ENCODE measurements at regions not wholly inside any gene's neighbourhood (a gene's known extent, or its start where the extent isn't known, plus 50 kb on each side); places are given as distances from the start of the nearest gene placed in this dataset.

DNA sequence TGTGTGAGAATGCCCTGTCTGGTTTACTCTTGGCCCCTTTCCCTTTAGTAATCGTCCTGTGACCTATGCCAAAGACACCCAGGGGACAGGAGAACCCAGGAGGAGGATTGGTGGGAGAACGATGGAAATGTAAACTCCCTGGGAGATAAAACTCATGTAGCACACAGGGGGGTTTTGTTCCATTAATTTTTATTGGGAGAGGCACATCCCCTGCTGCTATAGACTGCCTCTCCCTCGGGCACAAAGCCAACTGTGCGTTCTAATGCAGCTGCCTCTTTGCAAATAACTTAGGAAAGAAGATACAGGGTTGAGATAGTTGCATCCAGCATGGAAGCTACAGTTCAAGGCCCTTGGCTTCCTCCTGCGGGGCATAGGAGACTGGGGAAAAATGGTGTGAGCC, 489.6 kb downstream of the SLC4A3 start:
- no peak for TF ChIP-seq CTCF (IDR thresholded peaks at IDR 0.05; ENCODE audit: borderline replicate concordance, insufficient read depth, low read depth, low read length)

GRCh38 chr2:220120041-220120440, 492.6 kb downstream of the SLC4A3 start:
- no peak overlapping the region for H3K4me3 ChIP-seq (ENCODE audit: low read depth, low read length)
- no peak for TF ChIP-seq CTCF (IDR thresholded peaks at IDR 0.05; ENCODE audit: borderline replicate concordance, insufficient read depth, low read depth, low read length)

More for the DNA sequence above, 489.6 kb downstream of the SLC4A3 start:
- no peak overlapping the region for H3K4me3 ChIP-seq (ENCODE audit: low read depth, low read length)

DNA sequence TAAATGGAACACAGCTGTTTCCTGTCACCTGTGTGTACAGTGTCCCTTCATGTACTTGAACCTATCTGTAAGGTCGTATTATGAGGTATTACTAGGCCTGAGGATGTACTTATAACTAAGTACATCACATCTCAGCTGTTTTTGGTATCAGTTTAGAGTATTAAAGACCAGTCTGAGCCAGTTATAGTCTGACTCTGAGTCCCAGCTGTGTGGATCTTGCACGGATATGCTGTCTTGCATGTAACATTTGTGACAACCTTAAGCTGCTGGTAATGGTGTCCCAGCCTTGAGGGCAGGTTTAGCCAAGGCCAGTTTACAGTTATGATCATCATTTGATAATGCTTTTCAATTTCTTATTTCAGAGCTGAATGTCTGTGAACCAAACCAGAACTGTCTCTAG, 496.3 kb downstream of the SLC4A3 start:
- no peak overlapping the region for H3K4me3 ChIP-seq (ENCODE audit: low read depth, low read length)
- no peak for TF ChIP-seq CTCF (IDR thresholded peaks at IDR 0.05; ENCODE audit: borderline replicate concordance, insufficient read depth, low read depth, low read length)

DNA sequence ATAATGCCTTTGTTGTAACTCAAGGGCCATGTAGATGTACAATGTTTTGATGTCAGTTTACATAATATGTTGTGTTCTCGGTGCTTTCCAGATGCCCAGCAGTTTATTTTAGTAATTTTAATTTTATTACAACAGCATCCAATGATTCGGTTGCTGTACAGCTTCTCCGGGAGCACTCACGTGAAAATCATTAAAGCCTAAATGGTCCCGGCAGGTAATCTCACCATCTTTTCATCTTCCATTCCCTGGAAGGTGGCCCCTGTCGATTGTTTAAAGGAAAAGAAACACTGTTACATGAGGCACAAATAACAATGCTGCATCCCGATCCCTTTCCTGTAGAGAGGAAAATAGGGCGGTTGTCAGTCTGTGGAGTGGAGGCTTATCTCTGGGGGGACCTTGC, 498.1 kb downstream of the SLC4A3 start:
- no peak overlapping the region for H3K4me3 ChIP-seq (ENCODE audit: low read depth, low read length)
- TF ChIP-seq CTCF (IDR thresholded peaks at IDR 0.05; ENCODE audit: borderline replicate concordance, insufficient read depth, low read depth, low read length), result no peak

- no peak for TF ChIP-seq CTCF (IDR thresholded peaks at IDR 0.05; ENCODE audit: borderline replicate concordance, insufficient read depth, low read depth, low read length)
- no peak overlapping the region for H3K4me3 ChIP-seq (ENCODE audit: low read depth, low read length)
Measured at GRCh38 chr2:220127311-220127710, 499.9 kb downstream of the SLC4A3 start.

GRCh38 chr2:220127876-220128275, 500.4 kb downstream of the SLC4A3 start:
- TF ChIP-seq CTCF (IDR thresholded peaks at IDR 0.05; ENCODE audit: borderline replicate concordance, insufficient read depth, low read depth, low read length), result no peak
- no peak overlapping the region for H3K4me3 ChIP-seq (ENCODE audit: low read depth, low read length)

DNA sequence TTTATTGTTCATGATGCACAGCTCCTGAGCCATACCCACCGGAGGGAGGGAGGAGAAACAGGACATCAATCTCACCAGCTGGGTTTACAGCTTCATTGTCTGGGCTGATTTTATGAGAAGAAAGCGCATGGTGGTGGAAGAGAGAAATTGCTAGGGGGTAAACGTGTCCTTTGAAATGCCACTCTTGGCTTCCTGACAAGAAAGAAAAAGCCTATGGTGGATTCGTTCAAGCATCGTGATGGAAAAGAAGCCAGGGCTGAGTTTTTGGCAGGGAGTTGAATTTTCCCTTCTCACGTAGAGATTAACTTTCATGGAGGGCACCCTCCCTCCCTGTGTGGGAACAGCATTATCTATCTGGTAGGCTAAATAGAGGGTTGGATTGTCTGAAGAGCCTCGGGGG, 502.0 kb downstream of the SLC4A3 start:
- H3K4me3 ChIP-seq (ENCODE audit: low read depth, low read length), result no peak overlapping the region
- TF ChIP-seq CTCF (IDR thresholded peaks at IDR 0.05; ENCODE audit: borderline replicate concordance, insufficient read depth, low read depth, low read length), result no peak

All from GM12875 (cell line).